HepG2 (cell line): ENCODE measurements at regions not wholly inside any gene's neighbourhood (a gene's known extent, or its start where the extent isn't known, plus 50 kb on each side); places are given as distances from the start of the nearest gene placed in this dataset.

Experiments
- EP300 ChIP-seq, 3 experiments: sonication (generic) in 1 of 3; formaldehyde crosslinking in 1 of 3; IDR thresholded peaks; 2 replicates each; pipeline versions ENCODE4 v1.5.1 to v1.6.1; 2011 to 2020; ENCODE audit warnings: low read depth in 2 of 3, low read length in 2 of 3, borderline replicate concordance in 1 of 3, improper control_type of control experiment in 1 of 3, mild to moderate bottlenecking in 1 of 3, missing genetic modification reagents in 1 of 3, moderate library complexity in 1 of 3
- FOSL2 ChIP-seq: sonication (generic); formaldehyde crosslinking; IDR thresholded peaks from 2 replicates; pipeline ENCODE4 v1.4.0; 2020; ENCODE audit warnings: missing genetic modification reagents
- HHEX ChIP-seq: IDR thresholded peaks from 2 replicates; pipeline ENCODE4 v1.6.1; 2016; ENCODE audit warnings: control low read depth
- MLX ChIP-seq: IDR thresholded peaks from 2 replicates; pipeline ENCODE4 v1.6.1; 2016
- NCOA2 ChIP-seq: sonication (generic); formaldehyde crosslinking; IDR thresholded peaks from 2 replicates; pipeline ENCODE4 v1.8.0; 2022; ENCODE audit warnings: inconsistent platforms
- RARA ChIP-seq: IDR thresholded peaks from 2 replicates; pipeline ENCODE4 v1.6.1; 2016; ENCODE audit warnings: missing genetic modification reagents, missing compliant biosample characterization
- RXRB ChIP-seq: IDR thresholded peaks from 2 replicates; pipeline ENCODE4 v1.6.1; 2016; ENCODE audit warnings: borderline replicate concordance, missing genetic modification reagents, missing compliant biosample characterization
- SALL1 ChIP-seq: sonication (generic); formaldehyde crosslinking; IDR thresholded peaks from 2 replicates; pipeline ENCODE4 v1.8.0; 2022; ENCODE audit warnings: mild to moderate bottlenecking, missing genetic modification reagents
- SALL2 ChIP-seq: sonication (generic); formaldehyde crosslinking; IDR thresholded peaks from 2 replicates; pipeline ENCODE4 v1.8.1; 2023; ENCODE audit warnings: mild to moderate bottlenecking, missing genetic modification reagents, inconsistent platforms
- SETDB1 ChIP-seq: sonication (generic); formaldehyde crosslinking; IDR thresholded peaks from 2 replicates; pipeline ENCODE4 v1.5.1; 2020; ENCODE audit warnings: missing genetic modification reagents, mild to moderate bottlenecking, borderline replicate concordance
- SIX1 ChIP-seq: sonication (generic); formaldehyde crosslinking; IDR thresholded peaks from 2 replicates; pipeline ENCODE4 v1.4.0; 2020; ENCODE audit warnings: missing genetic modification reagents, borderline replicate concordance
- SOX13 ChIP-seq, 3 experiments: fragments of 450-650 bp in 1 of 3; sonication (generic) in 1 of 3; formaldehyde crosslinking in 1 of 3; IDR thresholded peaks in 2 of 3; conservative IDR thresholded peaks in 1 of 3; 2 replicates each; pipeline versions ENCODE4 v1.5.0 to v1.6.1; 2016 to 2020; ENCODE audit warnings: antibody characterized with exemption in 1 of 3, mild to moderate bottlenecking in 1 of 3, missing compliant biosample characterization in 1 of 3, missing genetic modification reagents in 1 of 3, moderate library complexity in 1 of 3
- SOX5 ChIP-seq: IDR thresholded peaks from 2 replicates; pipeline ENCODE4 v1.6.1; 2016; ENCODE audit warnings: borderline replicate concordance
- WIZ ChIP-seq: sonication (generic); formaldehyde crosslinking; IDR thresholded peaks from 2 replicates; pipeline ENCODE4 v1.5.1; 2020; ENCODE audit warnings: mild to moderate bottlenecking, missing genetic modification reagents
- ZNF367 ChIP-seq: sonication (generic); formaldehyde crosslinking; IDR thresholded peaks from 2 replicates; pipeline ENCODE4 v1.4.0; 2020; ENCODE audit warnings: missing genetic modification reagents, borderline replicate concordance
- ZNF503 ChIP-seq: sonication (generic); formaldehyde crosslinking; IDR thresholded peaks from 2 replicates; pipeline ENCODE4 v1.4.0; 2020; ENCODE audit warnings: missing genetic modification reagents
- TF ChIP-seq, protein P1 (sequence below): IDR thresholded peaks from 2 replicates; pipeline ENCODE4 v1.6.1; 2016; ENCODE audit warnings: low read depth, missing genetic modification reagents, missing compliant biosample characterization
- TF ChIP-seq, protein P2 (sequence below): sonication (generic); formaldehyde crosslinking; conservative IDR thresholded peaks from 2 replicates; pipeline ENCODE4 v1.4.0; 2020; ENCODE audit warnings: mild to moderate bottlenecking, missing genetic modification reagents, moderate library complexity

DNA sequence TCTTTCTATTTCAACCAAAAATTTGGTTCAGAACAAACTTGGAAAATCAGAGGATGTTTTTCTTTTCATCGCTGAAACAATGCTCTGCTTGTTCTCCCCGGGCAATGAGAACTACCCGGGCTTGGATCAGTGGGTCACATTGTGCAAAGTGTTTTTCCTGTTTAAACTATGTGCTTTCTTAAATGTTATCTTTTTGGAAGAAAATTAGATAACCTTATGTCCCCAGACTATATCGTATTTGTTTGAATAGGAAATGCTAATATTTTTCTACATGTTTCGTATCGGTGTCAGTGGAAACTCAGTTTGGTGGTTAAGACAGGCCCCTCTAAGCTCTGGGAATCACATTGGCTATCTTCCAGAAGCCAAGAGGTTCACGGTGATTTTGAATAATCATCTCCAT, 319.5 kb upstream of the NFE2L3 start (continued):
- TF ChIP-seq SOX13 (IDR thresholded peaks at IDR 0.05) (no peak), SOX13 (CRISPR knock-in tag; conservative IDR thresholded peaks at IDR 0.05 in 1 of 2, IDR thresholded peaks at IDR 0.05 in 1 of 2) (peak in 1 of 2 experiments; percentile 89; a peak in 2 of 4 replicates), HHEX (CRISPR knock-in tag) (peak; percentile 78), ZNF503 (CRISPR knock-in tag) (peak; percentile 86), NCOA2 (CRISPR knock-in tag) (peak; percentile 84), RXRB (CRISPR knock-in tag) (0 out of 2 replicates have a peak, but pooled peaks have one; percentile 44), SOX5 (CRISPR knock-in tag) (peak; percentile 80), ZNF367 (CRISPR knock-in tag) (no peak), WIZ (CRISPR knock-in tag) (no peak), MLX (CRISPR knock-in tag) (peak; percentile 45; the same call in 1 of the 2 replicates), EP300 (IDR thresholded peaks at IDR 0.05; ENCODE audit: low read depth in 2 of 2, low read length in 2 of 2) (peak in 1 of 2 experiments; percentile 56; a peak in 2 of 4 replicates), EP300 (CRISPR knock-in tag; IDR thresholded peaks at IDR 0.05; ENCODE audit: borderline replicate concordance) (peak; percentile 35; the same call in 1 of the 2 replicates), SALL1 (peak; percentile 29; the same call in 1 of the 2 replicates), SIX1 (CRISPR knock-in tag) (peak; percentile 61; the same call in 1 of the 2 replicates), FOSL2 (CRISPR knock-in tag) (0 out of 2 replicates have a peak, but pooled peaks have one; percentile 17), RARA (CRISPR knock-in tag) (peak; percentile 52), SALL2 (no peak), SETDB1 (no peak)
- TF ChIP-seq, protein P1, sequence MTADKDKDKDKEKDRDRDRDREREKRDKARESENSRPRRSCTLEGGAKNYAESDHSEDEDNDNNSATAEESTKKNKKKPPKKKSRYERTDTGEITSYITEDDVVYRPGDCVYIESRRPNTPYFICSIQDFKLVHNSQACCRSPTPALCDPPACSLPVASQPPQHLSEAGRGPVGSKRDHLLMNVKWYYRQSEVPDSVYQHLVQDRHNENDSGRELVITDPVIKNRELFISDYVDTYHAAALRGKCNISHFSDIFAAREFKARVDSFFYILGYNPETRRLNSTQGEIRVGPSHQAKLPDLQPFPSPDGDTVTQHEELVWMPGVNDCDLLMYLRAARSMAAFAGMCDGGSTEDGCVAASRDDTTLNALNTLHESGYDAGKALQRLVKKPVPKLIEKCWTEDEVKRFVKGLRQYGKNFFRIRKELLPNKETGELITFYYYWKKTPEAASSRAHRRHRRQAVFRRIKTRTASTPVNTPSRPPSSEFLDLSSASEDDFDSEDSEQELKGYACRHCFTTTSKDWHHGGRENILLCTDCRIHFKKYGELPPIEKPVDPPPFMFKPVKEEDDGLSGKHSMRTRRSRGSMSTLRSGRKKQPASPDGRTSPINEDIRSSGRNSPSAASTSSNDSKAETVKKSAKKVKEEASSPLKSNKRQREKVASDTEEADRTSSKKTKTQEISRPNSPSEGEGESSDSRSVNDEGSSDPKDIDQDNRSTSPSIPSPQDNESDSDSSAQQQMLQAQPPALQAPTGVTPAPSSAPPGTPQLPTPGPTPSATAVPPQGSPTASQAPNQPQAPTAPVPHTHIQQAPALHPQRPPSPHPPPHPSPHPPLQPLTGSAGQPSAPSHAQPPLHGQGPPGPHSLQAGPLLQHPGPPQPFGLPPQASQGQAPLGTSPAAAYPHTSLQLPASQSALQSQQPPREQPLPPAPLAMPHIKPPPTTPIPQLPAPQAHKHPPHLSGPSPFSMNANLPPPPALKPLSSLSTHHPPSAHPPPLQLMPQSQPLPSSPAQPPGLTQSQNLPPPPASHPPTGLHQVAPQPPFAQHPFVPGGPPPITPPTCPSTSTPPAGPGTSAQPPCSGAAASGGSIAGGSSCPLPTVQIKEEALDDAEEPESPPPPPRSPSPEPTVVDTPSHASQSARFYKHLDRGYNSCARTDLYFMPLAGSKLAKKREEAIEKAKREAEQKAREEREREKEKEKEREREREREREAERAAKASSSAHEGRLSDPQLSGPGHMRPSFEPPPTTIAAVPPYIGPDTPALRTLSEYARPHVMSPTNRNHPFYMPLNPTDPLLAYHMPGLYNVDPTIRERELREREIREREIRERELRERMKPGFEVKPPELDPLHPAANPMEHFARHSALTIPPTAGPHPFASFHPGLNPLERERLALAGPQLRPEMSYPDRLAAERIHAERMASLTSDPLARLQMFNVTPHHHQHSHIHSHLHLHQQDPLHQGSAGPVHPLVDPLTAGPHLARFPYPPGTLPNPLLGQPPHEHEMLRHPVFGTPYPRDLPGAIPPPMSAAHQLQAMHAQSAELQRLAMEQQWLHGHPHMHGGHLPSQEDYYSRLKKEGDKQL (CRISPR knock-in tag): peak; percentile 89
- TF ChIP-seq, protein P2, sequence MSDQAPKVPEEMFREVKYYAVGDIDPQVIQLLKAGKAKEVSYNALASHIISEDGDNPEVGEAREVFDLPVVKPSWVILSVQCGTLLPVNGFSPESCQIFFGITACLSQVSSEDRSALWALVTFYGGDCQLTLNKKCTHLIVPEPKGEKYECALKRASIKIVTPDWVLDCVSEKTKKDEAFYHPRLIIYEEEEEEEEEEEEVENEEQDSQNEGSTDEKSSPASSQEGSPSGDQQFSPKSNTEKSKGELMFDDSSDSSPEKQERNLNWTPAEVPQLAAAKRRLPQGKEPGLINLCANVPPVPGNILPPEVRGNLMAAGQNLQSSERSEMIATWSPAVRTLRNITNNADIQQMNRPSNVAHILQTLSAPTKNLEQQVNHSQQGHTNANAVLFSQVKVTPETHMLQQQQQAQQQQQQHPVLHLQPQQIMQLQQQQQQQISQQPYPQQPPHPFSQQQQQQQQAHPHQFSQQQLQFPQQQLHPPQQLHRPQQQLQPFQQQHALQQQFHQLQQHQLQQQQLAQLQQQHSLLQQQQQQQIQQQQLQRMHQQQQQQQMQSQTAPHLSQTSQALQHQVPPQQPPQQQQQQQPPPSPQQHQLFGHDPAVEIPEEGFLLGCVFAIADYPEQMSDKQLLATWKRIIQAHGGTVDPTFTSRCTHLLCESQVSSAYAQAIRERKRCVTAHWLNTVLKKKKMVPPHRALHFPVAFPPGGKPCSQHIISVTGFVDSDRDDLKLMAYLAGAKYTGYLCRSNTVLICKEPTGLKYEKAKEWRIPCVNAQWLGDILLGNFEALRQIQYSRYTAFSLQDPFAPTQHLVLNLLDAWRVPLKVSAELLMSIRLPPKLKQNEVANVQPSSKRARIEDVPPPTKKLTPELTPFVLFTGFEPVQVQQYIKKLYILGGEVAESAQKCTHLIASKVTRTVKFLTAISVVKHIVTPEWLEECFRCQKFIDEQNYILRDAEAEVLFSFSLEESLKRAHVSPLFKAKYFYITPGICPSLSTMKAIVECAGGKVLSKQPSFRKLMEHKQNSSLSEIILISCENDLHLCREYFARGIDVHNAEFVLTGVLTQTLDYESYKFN (CRISPR knock-in tag): peak; percentile 48
